B cell (primary cell): ENCODE measurements at regions not wholly inside any gene's neighbourhood (a gene's known extent, or its start where the extent isn't known, plus 50 kb on each side); places are given as distances from the start of the nearest gene placed in this dataset.

Experiments used
- ATAC-seq: fragments of 200-7000 bp; cut with Tn5 transposase; one replicate; pipeline ENCODE4 v1.10.0; 2021; ENCODE audit warnings: low read depth, mild to moderate bottlenecking, moderate number of reproducible peaks, moderate library complexity
- CTCF ChIA-PET: fragments of 350-600 bp; sonication (Branson Sonifier 250); formaldehyde crosslinking; loops from one replicate; lab custom pipeline; 2021; ENCODE audit warnings: antibody characterized with exemption, inconsistent platforms; lab: Charles Lee
- POLR2A ChIA-PET: fragments of 350-600 bp; sonication (Branson Sonifier 250); formaldehyde crosslinking; loops from one replicate; lab custom pipeline; 2021; ENCODE audit warnings: antibody characterized with exemption; lab: Charles Lee
- DNase-seq: peaks from one replicate; pipeline ENCODE4 v3.0.0; 2013
- H2AFZ ChIP-seq: 2 replicates; pipeline ENCODE4 v1.6.1; 2012; ENCODE audit warnings: mild to moderate bottlenecking, low read depth, low read length; ENCODE audit not compliant: insufficient read depth, poor library complexity, severe bottlenecking
- H3K27ac ChIP-seq, 2 donors: 1 replicate in 1 of 2; 2 replicates in 1 of 2; pipeline ENCODE4 v1.5.1; 2012 to 2013; ENCODE audit warnings: low read length in 2 of 2, mild to moderate bottlenecking in 2 of 2, moderate library complexity in 1 of 2
- H3K27me3 ChIP-seq, 4 experiments: fragments of 200-600 bp in 1 of 4; sonication (generic) in 1 of 4; replicated peaks in 1 of 4; 1 replicate in 2 of 4; 2 replicates in 2 of 4; pipeline versions ENCODE4 v1.6.1 to v1.7.0; 2013 to 2016; ENCODE audit warnings: low read length in 3 of 4, mild to moderate bottlenecking in 2 of 4, mixed read lengths in 1 of 4, moderate library complexity in 1 of 4; ENCODE audit not compliant: insufficient read depth in 4 of 4, control insufficient read depth in 3 of 4; ENCODE audit errors: control extremely low read depth in 1 of 4
- H3K36me3 ChIP-seq, 2 experiments: replicated peaks in 1 of 2; 1 replicate in 1 of 2; 2 replicates in 1 of 2; pipeline versions ENCODE4 v1.6.1 to v1.7.1; 2013; ENCODE audit warnings: low read length in 1 of 2; ENCODE audit not compliant: insufficient read depth in 2 of 2, control insufficient read depth in 1 of 2; ENCODE audit errors: control extremely low read depth in 1 of 2, extremely low read depth in 1 of 2
- H3K4me1 ChIP-seq, 2 donors: fragments of 200-600 bp in 1 of 2; sonication (generic) in 1 of 2; 1 replicate in 1 of 2; 2 replicates in 1 of 2; pipeline versions ENCODE4 v1.5.1 to v1.6.1; 2013 to 2017; ENCODE audit warnings: low read length in 2 of 2; ENCODE audit not compliant: control insufficient read depth in 2 of 2, insufficient read depth in 2 of 2
- H3K4me2 ChIP-seq: replicated peaks from 2 replicates; pipeline ENCODE3; 2012; ENCODE audit warnings: mild to moderate bottlenecking, low read depth, low read length; ENCODE audit not compliant: poor library complexity, severe bottlenecking
- H3K4me3 ChIP-seq, 5 experiments: fragments of 200-600 bp in 1 of 5; sonication (generic) in 1 of 5; 1 replicate in 3 of 5; 2 replicates in 2 of 5; pipeline versions ENCODE4 v1.5.1 to v1.7.0; 2011 to 2016; ENCODE audit warnings: low read length in 4 of 5, mild to moderate bottlenecking in 4 of 5, low read depth in 2 of 5, control low read depth in 1 of 5, moderate library complexity in 1 of 5; ENCODE audit not compliant: insufficient read depth in 1 of 5; ENCODE audit errors: control extremely low read depth in 1 of 5, extremely low read depth in 1 of 5
- H3K79me2 ChIP-seq: fragments of 200-600 bp; sonication (generic); one replicate; pipeline ENCODE4 v1.6.0; 2016; ENCODE audit warnings: low read length; ENCODE audit not compliant: control insufficient read depth, insufficient read depth
- H3K9ac ChIP-seq: fragments of 200-600 bp; sonication (generic); 2 replicates; pipeline ENCODE4 v1.6.1; 2017; ENCODE audit warnings: mild to moderate bottlenecking, low read length, moderate library complexity
- H3K9me3 ChIP-seq, 3 donors: one replicate each; pipeline versions ENCODE4 v1.6.1 to v1.7.1; 2013; ENCODE audit warnings: low read length in 2 of 3; ENCODE audit not compliant: control insufficient read depth in 2 of 3, insufficient read depth in 1 of 3; ENCODE audit errors: control extremely low read depth in 1 of 3
- H4K20me1 ChIP-seq: 2 replicates; pipeline ENCODE4 v1.6.0; 2012; ENCODE audit warnings: mild to moderate bottlenecking, low read length; ENCODE audit not compliant: insufficient read depth, control insufficient read depth, poor library complexity, severe bottlenecking
- H3K27ac Mint-ChIP-seq: one replicate; pipeline ENCODE4 v1.8.0; 2021; ENCODE audit warnings: mixed read lengths
- H3K27me3 Mint-ChIP-seq: one replicate; pipeline ENCODE4 v1.8.0; 2021; ENCODE audit warnings: mixed read lengths
- H3K4me1 Mint-ChIP-seq: one replicate; pipeline ENCODE4 v1.8.0; 2021; ENCODE audit warnings: mixed read lengths
- H3K4me3 Mint-ChIP-seq: one replicate; pipeline ENCODE4 v1.8.0; 2021; ENCODE audit warnings: mixed read lengths
- H3K9me3 Mint-ChIP-seq: one replicate; pipeline ENCODE4 v1.8.0; 2022; ENCODE audit warnings: mixed read lengths; ENCODE audit not compliant: insufficient read depth
- EZH2 ChIP-seq: IDR thresholded peaks from 2 replicates; pipeline ENCODE4 v1.6.1; 2012; ENCODE audit warnings: borderline replicate concordance, low read depth, mild to moderate bottlenecking, moderate library complexity, low read length; ENCODE audit not compliant: insufficient read depth, poor library complexity, severe bottlenecking
- WGBS: methylation state at CpG from one replicate; pipeline ENCODE4 v1.1.5; 2013; ENCODE audit warnings: missing lambda C conversion rate; ENCODE audit not compliant: insufficient coverage; 5-methylcytosine and 5-hydroxymethylcytosine counted together
- intact Hi-C: fragments of 100-400 bp; cut with micrococcal nuclease; formaldehyde crosslinking; loops from one replicate; pipeline ENCODE4 v1.10.0; 2022
- TF ChIP-seq, protein P1 (sequence below): fragments of 200-600 bp; IDR thresholded peaks from one replicate; pipeline ENCODE4 v1.8.0; 2022; ENCODE audit warnings: antibody characterized with exemption, mild to moderate bottlenecking

GRCh38 chr7:21221130-21221529 is 206.8 kb upstream of the SP4 start:
- no peak overlapping the region for H3K4me3 ChIP-seq
- H3K79me2 ChIP-seq = no peaks in the 10 kb centered on the region
- Mint-ChIP-seq H3K4me3 (no peak overlapping the region), H3K4me1 (no peaks in the 10 kb centered on the region), H3K27ac (no peak overlapping the region), H3K27me3 (peaks cover 10% of the 10 kb centered on the region), H3K9me3 (no peaks in the 10 kb centered on the region)
- no peak for ATAC-seq
- H3K9me3 ChIP-seq = no peaks in the 10 kb centered on the region
- no peaks in the 10 kb centered on the region for H3K27me3 ChIP-seq
- no peak overlapping the region for H3K9ac ChIP-seq
- ChIA-PET POLR2A (no interaction called here), CTCF (no interaction called here)
- 92% methylated on average over 16 of the region's 16 CpGs for WGBS
- no peaks in the 10 kb centered on the region for H4K20me1 ChIP-seq
- TF ChIP-seq EZH2 = no peak
- TF ChIP-seq, protein P1, sequence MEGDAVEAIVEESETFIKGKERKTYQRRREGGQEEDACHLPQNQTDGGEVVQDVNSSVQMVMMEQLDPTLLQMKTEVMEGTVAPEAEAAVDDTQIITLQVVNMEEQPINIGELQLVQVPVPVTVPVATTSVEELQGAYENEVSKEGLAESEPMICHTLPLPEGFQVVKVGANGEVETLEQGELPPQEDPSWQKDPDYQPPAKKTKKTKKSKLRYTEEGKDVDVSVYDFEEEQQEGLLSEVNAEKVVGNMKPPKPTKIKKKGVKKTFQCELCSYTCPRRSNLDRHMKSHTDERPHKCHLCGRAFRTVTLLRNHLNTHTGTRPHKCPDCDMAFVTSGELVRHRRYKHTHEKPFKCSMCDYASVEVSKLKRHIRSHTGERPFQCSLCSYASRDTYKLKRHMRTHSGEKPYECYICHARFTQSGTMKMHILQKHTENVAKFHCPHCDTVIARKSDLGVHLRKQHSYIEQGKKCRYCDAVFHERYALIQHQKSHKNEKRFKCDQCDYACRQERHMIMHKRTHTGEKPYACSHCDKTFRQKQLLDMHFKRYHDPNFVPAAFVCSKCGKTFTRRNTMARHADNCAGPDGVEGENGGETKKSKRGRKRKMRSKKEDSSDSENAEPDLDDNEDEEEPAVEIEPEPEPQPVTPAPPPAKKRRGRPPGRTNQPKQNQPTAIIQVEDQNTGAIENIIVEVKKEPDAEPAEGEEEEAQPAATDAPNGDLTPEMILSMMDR = no peak
- no peak overlapping the region for H2AFZ ChIP-seq
- DNase-seq = no peak
- H3K36me3 ChIP-seq = no peaks in the 10 kb centered on the region
- no peak overlapping the region for H3K4me2 ChIP-seq
- H3K27ac ChIP-seq = no peak overlapping the region
- H3K4me1 ChIP-seq = no peaks in the 10 kb centered on the region
- intact Hi-C loops = no loop called here

GRCh38 chr7:21238400-21239116 is 189.3 kb upstream of the SP4 start:
- Histone ChIP-seq H3K27ac (no peak overlapping the region), H3K36me3 (no peaks in the 10 kb centered on the region), H3K4me2 (no peak overlapping the region), H4K20me1 (no peaks in the 10 kb centered on the region), H3K27me3 (peaks cover 0 to 3% (median 0%) of the 10 kb centered on the region in 4 experiments), H2AFZ (no peak overlapping the region), H3K4me3 (no peak overlapping the region), H3K4me1 (no peaks in the 10 kb centered on the region), H3K79me2 (no peaks in the 10 kb centered on the region), H3K9me3 (no peaks in the 10 kb centered on the region), H3K9ac (no peak overlapping the region)
- Mint-ChIP-seq H3K4me3 (no peak overlapping the region), H3K4me1 (no peaks in the 10 kb centered on the region), H3K9me3 (peaks cover under 1% of the 10 kb centered on the region), H3K27me3 (peaks cover 35% of the 10 kb centered on the region), H3K27ac (no peak overlapping the region)
- CTCF ChIA-PET = no interaction called here
- 87% methylated on average over 3 of the region's 5 CpGs for WGBS
- DNase-seq = no peak
- POLR2A ChIA-PET = no interaction called here
- intact Hi-C loops = no loop called here
- ATAC-seq = no peak
- TF ChIP-seq EZH2 = no peak
- TF ChIP-seq, protein P1 = no peak
